ENCODE measurements at regions not wholly inside any gene's neighbourhood (a gene's known extent, or its start where the extent isn't known, plus 50 kb on each side); places are given as distances from the start of the nearest gene placed in this dataset.

- TF ChIP-seq CTCF (IDR thresholded peaks at IDR 0.05) = no peak
- TF ChIP-seq POLR2A (IDR thresholded peaks at IDR 0.05) = no peak
- no peak for TF ChIP-seq EP300 (IDR thresholded peaks at IDR 0.05)
These were observed 197.4 kb upstream of the KRR1 start for GRCh38 chr12:75708802-75709201.
